GM12873 (cell line): ENCODE measurements at regions not wholly inside any gene's neighbourhood (a gene's known extent, or its start where the extent isn't known, plus 50 kb on each side); places are given as distances from the start of the nearest gene placed in this dataset.

Experiments
- CTCF ChIP-seq: IDR thresholded peaks from 2 replicates; pipeline ENCODE4 v1.5.1; 2012; ENCODE audit warnings: low read depth, mild to moderate bottlenecking, moderate library complexity, low read length, control low read depth; ENCODE audit not compliant: insufficient read depth; ENCODE audit errors: missing control alignments

DNA sequence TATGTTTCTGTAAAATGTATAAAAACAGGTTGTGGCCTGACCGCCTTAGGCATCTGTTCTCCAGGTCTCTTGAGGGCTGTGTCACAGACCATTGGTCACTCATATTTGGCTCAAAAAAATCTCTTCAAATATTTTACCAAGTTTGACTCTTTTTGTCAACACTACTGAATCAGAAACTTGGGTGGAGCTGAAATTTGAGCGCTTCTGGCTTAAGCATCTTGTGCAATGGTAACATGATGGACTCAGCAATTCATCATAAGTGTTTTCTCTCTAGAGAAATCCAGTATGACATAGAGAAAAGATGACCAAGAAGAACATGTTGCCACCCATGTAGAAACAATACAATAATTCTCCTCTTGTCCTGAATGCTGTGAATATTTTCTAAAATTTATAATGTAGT, 387.9 kb downstream of the MAT2B start:
- no peak for TF ChIP-seq CTCF

DNA sequence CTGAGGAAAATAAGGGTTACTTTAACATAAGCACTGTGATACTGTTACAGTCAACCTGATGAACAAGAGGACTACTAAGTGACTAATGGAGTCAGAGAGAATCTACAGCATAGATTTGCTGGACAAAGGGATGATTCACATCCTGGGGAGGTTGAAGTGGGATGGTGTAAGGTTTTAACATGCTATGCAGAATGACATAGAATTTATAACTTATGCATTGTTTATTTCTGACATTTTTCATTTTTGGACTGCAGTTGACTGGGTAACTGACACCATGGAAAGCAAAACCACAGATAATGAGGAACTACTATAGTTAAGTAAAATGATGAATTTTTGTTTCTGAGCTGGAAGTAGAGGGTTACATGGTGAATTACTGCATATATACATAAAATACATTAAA, 389.2 kb downstream of the MAT2B start:
- no peak for TF ChIP-seq CTCF

GRCh38 chr5:163898873-163899272, 393.5 kb downstream of the MAT2B start:
- TF ChIP-seq CTCF, result no peak

GRCh38 chr5:163908253-163908652, 402.8 kb downstream of the MAT2B start:
- no peak for TF ChIP-seq CTCF

DNA sequence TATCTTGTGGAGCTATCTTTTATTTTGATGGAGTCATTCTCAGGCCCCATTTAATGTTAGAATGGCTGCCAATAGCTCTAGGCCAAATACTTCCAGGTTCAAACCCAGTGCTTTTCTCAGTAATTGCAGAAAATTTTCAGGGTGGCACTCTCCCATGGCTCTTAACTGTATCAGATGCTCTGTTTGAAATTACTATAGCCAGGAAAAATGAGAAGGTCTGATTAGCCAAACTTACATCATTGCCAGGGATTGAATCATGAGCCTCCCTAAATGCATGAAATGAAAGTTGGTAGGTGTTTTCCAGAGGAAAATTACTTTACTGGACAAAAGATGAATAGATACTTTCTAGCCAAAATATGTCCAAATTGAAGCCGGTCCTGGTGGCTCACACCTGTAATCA, 404.8 kb downstream of the MAT2B start:
- TF ChIP-seq CTCF, result no peak

DNA sequence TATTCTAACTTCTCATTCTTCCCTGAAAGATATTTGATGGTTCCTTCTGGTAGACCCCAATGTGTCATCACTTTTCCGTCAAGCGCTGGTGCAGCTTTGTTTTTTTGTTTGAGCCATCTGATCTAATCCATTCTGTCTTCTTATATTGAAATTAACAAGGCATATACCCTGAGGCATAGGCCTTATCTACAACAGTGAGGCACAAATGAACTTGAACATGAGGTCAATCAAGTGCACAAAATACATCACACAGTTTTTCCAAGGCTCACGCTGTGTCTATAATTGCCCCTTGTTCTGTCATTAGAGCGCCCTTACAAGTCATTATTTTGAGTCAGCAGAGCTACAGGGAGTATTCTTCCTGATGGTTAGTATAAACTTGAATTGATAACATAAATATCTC, 406.6 kb downstream of the MAT2B start:
- TF ChIP-seq CTCF, result no peak

DNA sequence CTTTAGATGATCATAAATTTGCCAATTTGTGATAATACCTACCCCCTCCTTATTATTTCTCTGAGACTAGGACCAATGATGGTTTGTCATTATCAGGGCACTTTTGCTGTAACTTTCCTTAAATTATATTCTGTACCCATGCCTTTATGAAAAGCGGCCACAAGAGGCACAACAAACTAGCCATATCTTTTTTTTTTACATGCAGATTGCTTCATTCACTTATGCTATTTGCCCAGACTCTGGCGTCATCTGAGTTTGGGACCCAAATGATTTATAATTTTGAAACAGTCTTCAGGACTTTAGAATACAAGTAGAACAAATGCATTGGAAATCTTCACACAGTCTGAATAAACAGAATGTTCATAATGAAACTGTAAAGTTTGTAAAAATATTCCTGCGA, 408.1 kb downstream of the MAT2B start:
- peak; percentile 28 for TF ChIP-seq CTCF

DNA sequence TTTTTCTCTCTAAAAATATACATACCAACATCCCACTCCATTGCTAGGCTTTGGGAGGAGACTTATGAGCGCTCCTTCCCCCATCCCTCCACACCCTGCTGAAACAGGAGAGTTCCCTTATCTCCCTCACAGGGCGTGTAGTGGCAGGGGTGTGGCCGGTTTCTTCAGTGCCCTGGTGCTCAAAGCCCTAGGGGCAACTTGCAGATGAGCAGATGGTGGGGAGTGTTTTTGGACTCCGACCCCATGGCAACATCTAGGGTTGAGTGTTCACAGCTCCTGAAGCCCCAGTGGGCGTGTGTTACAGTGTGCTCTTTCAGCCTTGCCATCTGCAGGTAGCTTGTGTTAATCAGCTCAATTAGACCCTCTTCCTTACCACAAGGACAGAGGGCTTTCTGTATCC, 409.5 kb downstream of the MAT2B start:
- TF ChIP-seq CTCF, result no peak
